Smooth muscle cell (in vitro differentiated cells): ENCODE measurements at regions not wholly inside any gene's neighbourhood (a gene's known extent, or its start where the extent isn't known, plus 50 kb on each side); places are given as distances from the start of the nearest gene placed in this dataset.
"Not testable (repeated sequence)": the region's sequence is repeated elsewhere in the genome, so short reads cannot be mapped to it uniquely, and the experiment has no call there.

Experiments used
- DNase-seq: peaks from one replicate; lab custom pipeline; 2025; ENCODE audit not compliant: unreplicated experiment; lab: John Stamatoyannopoulos, UW
- H2AFZ ChIP-seq: fragments of 200-600 bp; sonication (generic); 2 replicates; pipeline ENCODE4 v1.6.0; 2016; ENCODE audit warnings: antibody characterized with exemption, low read depth, mild to moderate bottlenecking
- H3F3A ChIP-seq: fragments of 200-600 bp; sonication (generic); 2 replicates; pipeline ENCODE4 v1.6.0; 2017; ENCODE audit warnings: antibody characterized with exemption, low read depth
- H3K27ac ChIP-seq: fragments of 200-600 bp; sonication (generic); 2 replicates; pipeline ENCODE4 v1.5.1; 2016; ENCODE audit warnings: low read depth, mild to moderate bottlenecking
- H3K27me3 ChIP-seq: fragments of 200-600 bp; sonication (generic); 2 replicates; pipeline ENCODE4 v1.6.1; 2016; ENCODE audit warnings: low read depth, mild to moderate bottlenecking
- H3K36me3 ChIP-seq: fragments of 200-600 bp; sonication (generic); 2 replicates; pipeline ENCODE4 v1.5.1; 2016; ENCODE audit warnings: low read depth
- H3K4me1 ChIP-seq: fragments of 200-600 bp; sonication (generic); 2 replicates; pipeline ENCODE4 v1.5.1; 2016; ENCODE audit warnings: low read depth
- H3K4me2 ChIP-seq: fragments of 200-600 bp; sonication (generic); 2 replicates; pipeline ENCODE4 v1.6.0; 2016; ENCODE audit warnings: mild to moderate bottlenecking
- H3K4me3 ChIP-seq: fragments of 200-600 bp; sonication (generic); 2 replicates; pipeline ENCODE4 v1.5.1; 2016; ENCODE audit warnings: mild to moderate bottlenecking
- H3K79me2 ChIP-seq: fragments of 200-600 bp; sonication (generic); 2 replicates; pipeline ENCODE4 v1.6.0; 2016; ENCODE audit warnings: low read depth, mild to moderate bottlenecking
- H3K9ac ChIP-seq: fragments of 200-600 bp; sonication (generic); 2 replicates; pipeline ENCODE4 v1.6.0; 2016; ENCODE audit warnings: low read depth
- H3K9me3 ChIP-seq: fragments of 200-600 bp; sonication (generic); replicated peaks from 2 replicates; pipeline ENCODE4 v1.5.1; 2016; ENCODE audit warnings: low read depth
- H4K20me1 ChIP-seq: fragments of 200-600 bp; sonication (generic); 2 replicates; pipeline ENCODE4 v1.6.0; 2016; ENCODE audit warnings: low read depth
- CTCF ChIP-seq: fragments of 200-600 bp; sonication (generic); IDR thresholded peaks from 2 replicates; pipeline ENCODE4 v1.5.1; 2017; ENCODE audit warnings: borderline replicate concordance, mild to moderate bottlenecking, antibody characterized with exemption; ENCODE audit not compliant: insufficient read depth, poor library complexity, severe bottlenecking
- WGBS: methylation state at CpG from one replicate; pipeline ENCODE4 v1.1.7; 2016; ENCODE audit warnings: low lambda C conversion rate; 5-methylcytosine and 5-hydroxymethylcytosine counted together

DNA sequence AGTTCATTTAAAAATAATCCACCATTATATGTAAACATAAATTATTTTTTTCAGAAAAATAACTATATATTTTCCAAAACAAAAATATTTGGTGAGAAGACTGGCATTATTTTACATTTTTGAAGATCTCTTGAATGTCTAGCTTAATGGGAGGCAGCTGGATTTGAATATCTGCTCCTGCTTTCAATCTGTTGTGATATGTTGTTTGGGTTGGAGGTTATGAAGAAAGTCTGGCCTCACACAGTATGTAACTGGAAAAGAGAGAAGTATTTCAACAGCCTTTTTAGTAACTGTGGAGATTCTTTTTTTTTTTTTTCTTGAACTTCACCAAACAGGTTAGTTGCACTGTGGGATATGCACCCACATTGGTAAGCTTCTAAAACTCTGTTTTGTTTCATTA lies 84.7 kb upstream of the SLIT3 start:
- DNase-seq: no peak
- no peaks in the 10 kb centered on the region for H3K4me1 ChIP-seq
- no peaks in the 10 kb centered on the region for H4K20me1 ChIP-seq
- TF ChIP-seq CTCF: no peak
- no peaks in the 10 kb centered on the region for H3F3A ChIP-seq
- H2AFZ ChIP-seq: no peak overlapping the region
- H3K4me2 ChIP-seq: no peak overlapping the region
- H3K4me3 ChIP-seq: no peak overlapping the region
- no peaks in the 10 kb centered on the region for H3K36me3 ChIP-seq
- no peaks in the 10 kb centered on the region for H3K9me3 ChIP-seq
- H3K9ac ChIP-seq: no peak overlapping the region
- no peaks in the 10 kb centered on the region for H3K79me2 ChIP-seq
- H3K27me3 ChIP-seq: no peaks in the 10 kb centered on the region
- H3K27ac ChIP-seq: no peak overlapping the region

GRCh38 chr5:169384661-169385060 lies 83.7 kb upstream of the SLIT3 start:
- TF ChIP-seq CTCF: no peak
- H3K9me3 ChIP-seq: no peaks in the 10 kb centered on the region
- 15% methylated on average over 5 of the region's 5 CpGs for WGBS
- H2AFZ ChIP-seq: no peak overlapping the region
- no peak overlapping the region for H3K9ac ChIP-seq
- peak overlapping the region; percentile 4 for H3K4me2 ChIP-seq
- no peaks in the 10 kb centered on the region for H3K36me3 ChIP-seq
- H3K27me3 ChIP-seq: no peaks in the 10 kb centered on the region
- no peak overlapping the region for H3K27ac ChIP-seq
- H3F3A ChIP-seq: no peaks in the 10 kb centered on the region
- H3K79me2 ChIP-seq: no peaks in the 10 kb centered on the region
- DNase-seq: no peak
- no peaks in the 10 kb centered on the region for H4K20me1 ChIP-seq
- H3K4me1 ChIP-seq: no peaks in the 10 kb centered on the region
- no peak overlapping the region for H3K4me3 ChIP-seq

DNA sequence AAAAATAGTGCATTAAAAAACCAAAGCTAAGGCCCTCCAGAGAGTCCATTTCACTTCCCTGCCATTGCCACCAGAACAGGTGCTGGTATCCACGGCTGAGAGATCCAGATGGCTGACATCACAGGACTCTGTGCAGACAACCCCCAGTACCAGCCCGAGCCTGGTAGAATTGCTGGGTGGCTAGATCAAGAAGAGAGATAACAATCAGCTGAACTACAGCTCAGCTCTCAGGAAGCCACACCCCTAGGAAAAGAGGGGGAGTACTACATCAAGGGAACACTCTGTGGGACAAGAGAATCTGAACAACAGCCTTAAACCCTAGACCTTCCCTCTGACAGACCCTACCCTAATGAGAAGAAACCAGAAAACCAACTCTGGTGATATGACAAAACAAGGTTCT lies 73.8 kb upstream of the SLIT3 start:
- H3K79me2 ChIP-seq: no peaks in the 10 kb centered on the region
- H3K9me3 ChIP-seq: no peaks in the 10 kb centered on the region
- H3F3A ChIP-seq: no peaks in the 10 kb centered on the region
- no peak overlapping the region for H3K4me2 ChIP-seq
- no peak overlapping the region for H3K4me3 ChIP-seq
- H3K27ac ChIP-seq: no peak overlapping the region
- H2AFZ ChIP-seq: no peak overlapping the region
- no peak for DNase-seq
- H3K4me1 ChIP-seq: no peaks in the 10 kb centered on the region
- no peaks in the 10 kb centered on the region for H3K36me3 ChIP-seq
- H4K20me1 ChIP-seq: no peaks in the 10 kb centered on the region
- no peak overlapping the region for H3K9ac ChIP-seq
- WGBS: 70% methylated on average over 2 of the region's 2 CpGs
- H3K27me3 ChIP-seq: no peaks in the 10 kb centered on the region
- TF ChIP-seq CTCF: no peak

DNA sequence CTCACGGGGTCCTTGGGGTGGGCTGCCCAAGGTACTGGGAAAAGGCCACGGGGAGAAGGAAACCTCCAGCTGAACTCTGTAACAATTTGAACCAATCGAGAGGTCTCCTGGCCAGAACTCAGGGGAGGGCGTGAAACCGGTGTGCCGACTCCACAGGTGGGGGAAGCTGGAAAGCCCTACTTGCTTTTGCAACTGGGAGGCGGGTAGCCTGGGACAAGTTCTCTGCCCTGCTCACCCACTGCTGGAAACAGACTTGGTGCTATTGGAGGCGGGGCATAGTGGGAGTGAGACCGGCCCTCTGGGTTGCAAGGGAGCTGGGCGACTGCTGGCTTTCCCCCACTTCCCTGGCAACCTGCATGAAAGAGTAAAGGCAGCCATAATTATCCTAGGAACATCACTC lies 73.2 kb upstream of the SLIT3 start:
- Histone ChIP-seq H3K27ac (no peak overlapping the region), H3K4me2 (no peak overlapping the region), H4K20me1 (no peaks in the 10 kb centered on the region), H3K36me3 (no peaks in the 10 kb centered on the region), H3K79me2 (no peaks in the 10 kb centered on the region), H2AFZ (no peak overlapping the region), H3K4me3 (no peak overlapping the region), H3K9me3 (no peaks in the 10 kb centered on the region), H3K27me3 (no peaks in the 10 kb centered on the region), H3K9ac (no peak overlapping the region), H3K4me1 (no peaks in the 10 kb centered on the region), H3F3A (no peaks in the 10 kb centered on the region)
- 90% methylated on average over 10 of the region's 10 CpGs for WGBS
- DNase-seq: no peak
- no peak for TF ChIP-seq CTCF

GRCh38 chr5:169371801-169372200 lies 70.9 kb upstream of the SLIT3 start:
- H3K4me2 ChIP-seq, H2AFZ ChIP-seq, H3K4me3 ChIP-seq, H3K27ac ChIP-seq, H3K36me3 ChIP-seq, H3K9ac ChIP-seq, H3K9me3 ChIP-seq, H4K20me1 ChIP-seq, H3K27me3 ChIP-seq, DNase-seq, H3F3A ChIP-seq, H3K79me2 ChIP-seq, H3K4me1 ChIP-seq: not testable (repeated sequence)
- 88% methylated on average over 2 of the region's 2 CpGs for WGBS
